SW480 (cell line): ENCODE measurements at regions not wholly inside any gene's neighbourhood (a gene's known extent, or its start where the extent isn't known, plus 50 kb on each side); places are given as distances from the start of the nearest gene placed in this dataset.

Experiments used
- DNase-seq: peaks from one replicate; pipeline ENCODE4 v3.0.0-alpha.2; 2016; ENCODE audit warnings: low spot score

- DNase-seq: no peak
Measured at GRCh38 chr10:85547460-85548023, 819.1 kb downstream of the GRID1 start.

GRCh38 chr10:85548034-85548433 lies 818.6 kb downstream of the GRID1 start:
- peak; percentile 39 for DNase-seq
